Testis (tissue), 2 donors: ENCODE measurements at regions not wholly inside any gene's neighbourhood (a gene's known extent, or its start where the extent isn't known, plus 50 kb on each side); places are given as distances from the start of the nearest gene placed in this dataset.

Experiments used
- DNase-seq: peaks from one replicate; pipeline ENCODE4 v3.0.0-alpha.2; 2019
- H3K27ac ChIP-seq, 2 donors: fragments of 200-600 bp; sonication (generic); one replicate each; pipeline ENCODE4 v1.5.1; 2019
- H3K27me3 ChIP-seq: fragments of 200-600 bp; sonication (generic); one replicate; pipeline ENCODE4 v1.5.1; 2019
- H3K36me3 ChIP-seq: fragments of 200-600 bp; sonication (generic); one replicate; pipeline ENCODE4 v1.5.1; 2017; ENCODE audit warnings: low read depth; ENCODE audit errors: missing control alignments
- H3K4me1 ChIP-seq: fragments of 200-600 bp; sonication (generic); one replicate; pipeline ENCODE4 v1.5.1; 2019
- H3K4me3 ChIP-seq, 2 donors: fragments of 200-600 bp; sonication (generic); one replicate each; pipeline ENCODE4 v1.5.1; 2017 to 2019
- H3K9me3 ChIP-seq: fragments of 200-600 bp; sonication (generic); one replicate; pipeline ENCODE4 v1.5.1; 2017
- CTCF ChIP-seq, 3 experiments: fragments of 450-650 bp in 2 of 3; fragments of 200-600 bp in 1 of 3; sonication (generic) in 1 of 3; IDR thresholded peaks; one replicate each; pipeline ENCODE4 v1.5.1; 2016 to 2019; ENCODE audit warnings: antibody characterized with exemption in 3 of 3, mild to moderate bottlenecking in 2 of 3, moderate library complexity in 1 of 3
- POLR2A ChIP-seq: fragments of 450-650 bp; IDR thresholded peaks from one replicate; pipeline ENCODE4 v1.6.1; 2017; ENCODE audit warnings: antibody characterized with exemption, mild to moderate bottlenecking, moderate library complexity
- WGBS, 2 donors: methylation state at CpG; one replicate each; pipeline ENCODE4 v1.1.5; 2018; 5-methylcytosine and 5-hydroxymethylcytosine counted together
- intact Hi-C: fragments of 100-400 bp; cut with DNase I; formaldehyde crosslinking; loops from one replicate; pipeline ENCODE4 v1.15.1; 2023; ENCODE audit warnings: low total_unique reads

- no peaks in the 10 kb centered on the region for H3K27me3 ChIP-seq
- 86 to 87% methylated on average over 3 of the region's 3 CpGs for WGBS, 2 donors
- H3K36me3 ChIP-seq, result no peaks in the 10 kb centered on the region
- no peak for TF ChIP-seq CTCF (IDR thresholded peaks at IDR 0.05)
- TF ChIP-seq POLR2A, result no peak
- no peak for DNase-seq
- H3K4me3 ChIP-seq, result no peak overlapping the region
- H3K4me1 ChIP-seq, result peaks cover 13% of the 10 kb centered on the region
- no peaks in the 10 kb centered on the region for H3K9me3 ChIP-seq
- H3K27ac ChIP-seq, result no peak overlapping the region
- intact Hi-C loops, result no loop called here
These were observed 137.2 kb upstream of the CXCR4 start for GRCh38 chr2:136255127-136255526.

DNA sequence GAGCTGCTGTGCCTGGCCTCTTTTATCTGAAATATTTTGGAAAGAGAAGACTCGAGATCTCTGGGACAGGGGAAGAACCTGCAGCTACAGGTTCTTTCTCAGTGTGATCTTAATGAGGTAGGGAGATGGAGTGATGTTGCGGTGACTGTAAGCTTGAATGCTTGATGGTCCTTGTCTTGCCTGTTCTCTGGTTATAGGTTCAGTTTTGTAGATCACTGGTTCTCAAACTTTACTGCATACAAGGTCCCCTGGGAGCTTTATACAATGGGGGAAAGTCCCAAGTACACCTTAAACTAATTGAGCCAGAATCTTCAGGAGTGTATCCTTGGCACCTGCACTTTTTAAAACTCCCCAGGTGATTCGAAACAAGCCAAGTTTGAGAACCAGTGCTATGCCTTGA lies 136.7 kb upstream of the CXCR4 start:
- Histone ChIP-seq H3K27me3 (no peaks in the 10 kb centered on the region), H3K36me3 (no peaks in the 10 kb centered on the region), H3K27ac (no peak overlapping the region), H3K4me1 (peaks cover 13% of the 10 kb centered on the region), H3K9me3 (no peaks in the 10 kb centered on the region), H3K4me3 (no peak overlapping the region)
- no peak for TF ChIP-seq CTCF (IDR thresholded peaks at IDR 0.05)
- no peak for TF ChIP-seq POLR2A
- 58 to 79% methylated on average over 2 to 3 of the region's 3 CpGs for WGBS, 2 donors
- DNase-seq, result no peak
- intact Hi-C loops, result no loop called here

DNA sequence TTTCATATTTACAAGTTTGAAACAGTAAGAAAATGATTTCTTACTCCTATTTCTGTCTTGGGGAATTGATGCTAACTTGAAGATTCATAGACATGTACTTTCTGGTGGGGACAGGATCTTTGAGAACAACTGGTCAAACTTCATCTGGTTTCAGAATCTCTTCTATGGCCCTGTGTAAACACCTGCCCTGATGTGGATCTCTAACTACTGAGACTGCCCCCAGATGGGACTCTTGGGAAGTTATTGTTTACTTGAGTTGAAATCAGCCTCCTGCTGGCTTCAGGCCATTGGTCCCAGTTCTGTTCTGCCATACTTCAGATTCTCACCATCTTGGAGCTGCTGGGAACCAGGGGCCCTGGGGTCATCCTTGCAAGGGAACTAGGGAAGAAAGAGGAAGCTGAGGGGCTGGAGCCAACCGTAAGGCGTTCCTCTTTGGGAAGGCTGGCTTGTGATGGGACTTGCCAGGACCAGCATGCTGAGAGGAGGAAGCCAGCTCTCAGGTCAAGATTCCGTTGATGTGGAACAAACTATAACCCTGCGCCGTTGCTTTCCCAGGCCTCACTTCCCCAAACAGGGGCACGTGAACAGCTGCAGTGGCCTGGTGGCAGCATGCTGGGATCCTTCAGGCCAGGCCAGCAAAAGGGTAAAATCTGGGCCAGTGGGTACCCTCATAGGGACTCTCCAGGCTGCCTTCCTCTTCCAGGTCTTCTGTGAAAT lies 135.5 kb upstream of the CXCR4 start:
- Histone ChIP-seq H3K27me3 (no peaks in the 10 kb centered on the region), H3K4me3 (no peak overlapping the region), H3K4me1 (peaks cover 13% of the 10 kb centered on the region), H3K36me3 (no peaks in the 10 kb centered on the region), H3K27ac (no peak overlapping the region), H3K9me3 (no peaks in the 10 kb centered on the region)
- 80 to 89% methylated on average over 6 of the region's 6 CpGs for WGBS, 2 donors
- DNase-seq, result no peak
- no peak for TF ChIP-seq CTCF (IDR thresholded peaks at IDR 0.05)
- TF ChIP-seq POLR2A, result no peak
- intact Hi-C loops, result no loop called here

GRCh38 chr2:136251885-136252585 lies 134.1 kb upstream of the CXCR4 start:
- intact Hi-C loops, result no loop called here
- Histone ChIP-seq H3K9me3 (no peaks in the 10 kb centered on the region), H3K4me3 (no peak overlapping the region), H3K27me3 (no peaks in the 10 kb centered on the region), H3K36me3 (no peaks in the 10 kb centered on the region), H3K4me1 (peaks cover 13% of the 10 kb centered on the region), H3K27ac (no peak overlapping the region)
- no peak for TF ChIP-seq CTCF (IDR thresholded peaks at IDR 0.05)
- no peak for TF ChIP-seq POLR2A
- DNase-seq, result no peak
- WGBS, 2 donors, result 53% methylated on average over 5 of the region's 5 CpGs
